ENCODE measurements at regions not wholly inside any gene's neighbourhood (a gene's known extent, or its start where the extent isn't known, plus 50 kb on each side); places are given as distances from the start of the nearest gene placed in this dataset.
"Not testable (repeated sequence)": the region's sequence is repeated elsewhere in the genome, so short reads cannot be mapped to it uniquely, and the experiment has no call there.

GRCh38 chr15:99485992-99486370, 79.8 kb upstream of the MEF2A start:
- WGBS = 37% methylated on average over 9 of the region's 9 CpGs
- H3K4me3 ChIP-seq (ENCODE audit: low read depth, low read length) = no peak overlapping the region
- DNase-seq (ENCODE audit: extremely low spot score) = no peak
- H3K27ac ChIP-seq (ENCODE audit: low read depth) = no peak overlapping the region
- no peaks in the 10 kb centered on the region for H3K36me3 ChIP-seq (ENCODE audit: insufficient read depth)
- no peaks in the 10 kb centered on the region for H3K4me1 ChIP-seq (ENCODE audit: insufficient read depth)

GRCh38 chr15:99486371-99487336, 79.1 kb upstream of the MEF2A start:
- DNase-seq (ENCODE audit: extremely low spot score) = no peak
- peak overlapping the region; percentile 33 for H3K27ac ChIP-seq (ENCODE audit: low read depth)
- no peaks in the 10 kb centered on the region for H3K36me3 ChIP-seq (ENCODE audit: insufficient read depth)
- H3K4me3 ChIP-seq (ENCODE audit: low read depth, low read length) = peak overlapping the region; percentile 35
- no peaks in the 10 kb centered on the region for H3K4me1 ChIP-seq (ENCODE audit: insufficient read depth)
- 9% methylated on average over 31 of the region's 31 CpGs for WGBS

GRCh38 chr15:99487337-99487730, 78.5 kb upstream of the MEF2A start:
- Histone ChIP-seq H3K36me3 (ENCODE audit: insufficient read depth) (no peaks in the 10 kb centered on the region), H3K27ac (ENCODE audit: low read depth) (peak overlapping the region; percentile 33), H3K4me3 (ENCODE audit: low read depth, low read length) (no peak overlapping the region), H3K4me1 (ENCODE audit: insufficient read depth) (no peaks in the 10 kb centered on the region)
- no peak for DNase-seq (ENCODE audit: extremely low spot score)
- WGBS = 90% methylated on average over 5 of the region's 5 CpGs

DNA sequence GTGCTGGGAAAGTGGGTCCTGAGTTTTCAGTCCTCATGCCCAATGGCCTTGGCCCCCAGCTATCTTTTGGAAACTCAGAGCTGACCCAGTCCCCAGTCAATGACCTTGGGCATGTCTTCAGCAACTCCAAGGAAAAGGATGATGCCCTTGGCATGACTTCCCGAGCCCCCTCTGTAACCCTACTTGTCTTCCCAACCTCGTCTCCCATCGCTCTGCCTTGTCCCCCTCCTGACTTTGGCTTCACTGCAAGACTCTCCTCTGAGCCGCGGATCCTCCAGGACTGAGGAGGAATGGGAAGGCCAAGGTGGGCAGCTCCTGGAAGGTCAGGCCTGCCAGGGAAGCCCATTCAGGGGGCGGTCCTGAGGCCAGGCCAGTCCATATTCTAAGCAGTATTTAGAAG, 73.5 kb upstream of the MEF2A start:
- Histone ChIP-seq H3K4me3 (ENCODE audit: low read depth, low read length) (no peak overlapping the region), H3K36me3 (ENCODE audit: insufficient read depth) (no peaks in the 10 kb centered on the region), H3K27ac (ENCODE audit: low read depth) (no peak overlapping the region), H3K4me1 (ENCODE audit: insufficient read depth) (no peaks in the 10 kb centered on the region)
- no peak for DNase-seq (ENCODE audit: extremely low spot score)
- 98% methylated on average over 6 of the region's 6 CpGs for WGBS

GRCh38 chr15:99492716-99493115, 73.1 kb upstream of the MEF2A start:
- Histone ChIP-seq H3K4me3 (ENCODE audit: low read depth, low read length) (no peak overlapping the region), H3K36me3 (ENCODE audit: insufficient read depth) (no peaks in the 10 kb centered on the region), H3K4me1 (ENCODE audit: insufficient read depth) (no peaks in the 10 kb centered on the region), H3K27ac (ENCODE audit: low read depth) (no peak overlapping the region)
- no peak for DNase-seq (ENCODE audit: extremely low spot score)
- 98% methylated on average over 10 of the region's 10 CpGs for WGBS

- 96% methylated on average over 11 of the region's 11 CpGs for WGBS
- no peak overlapping the region for H3K4me3 ChIP-seq (ENCODE audit: low read depth, low read length)
These were observed 72.3 kb upstream of the MEF2A start for GRCh38 chr15:99493461-99493860.

DNA sequence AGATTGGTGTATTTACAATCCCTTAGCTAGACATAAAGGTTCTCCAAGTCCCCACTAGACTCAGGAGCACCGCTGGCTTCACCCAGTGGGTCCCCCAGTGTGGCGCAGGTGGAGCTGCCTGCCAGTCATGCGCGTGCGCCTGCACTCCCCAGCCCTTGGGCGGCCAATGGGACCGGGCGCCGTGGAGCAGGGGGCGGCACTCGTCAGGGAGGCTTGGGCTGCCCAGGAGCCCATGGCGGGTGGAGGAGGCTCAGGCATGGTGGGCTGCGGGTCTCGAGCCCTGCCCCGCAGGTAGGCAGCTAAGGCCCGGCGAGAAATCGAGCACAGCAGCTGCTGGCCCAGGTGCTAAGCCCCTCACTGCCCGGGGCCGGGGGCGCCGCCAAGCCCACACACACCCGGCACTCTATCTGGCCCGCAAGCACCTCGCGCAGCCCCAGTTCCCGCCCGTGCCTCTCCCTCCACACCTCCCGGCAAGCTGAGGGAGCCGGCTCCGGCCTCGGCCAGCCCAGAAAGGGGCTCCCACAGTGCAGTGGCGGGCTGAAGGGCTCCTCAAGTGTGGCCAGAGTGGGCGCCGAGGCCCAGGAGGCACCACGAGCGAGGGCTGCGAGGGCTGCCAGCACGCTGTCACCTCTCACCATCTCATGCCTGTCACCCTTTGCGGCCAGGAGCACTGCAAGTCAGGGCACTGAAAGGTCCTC, 71.1 kb upstream of the MEF2A start:
- 94% methylated on average over 40 of the region's 40 CpGs for WGBS
- H3K4me1 ChIP-seq (ENCODE audit: insufficient read depth); H3K27ac ChIP-seq (ENCODE audit: low read depth); DNase-seq (ENCODE audit: extremely low spot score); H3K36me3 ChIP-seq (ENCODE audit: insufficient read depth); H3K4me3 ChIP-seq (ENCODE audit: low read depth, low read length): not testable (repeated sequence)

More at GRCh38 chr15:99493461-99493860, 72.3 kb upstream of the MEF2A start:
- Histone ChIP-seq H3K4me1 (ENCODE audit: insufficient read depth) (no peaks in the 10 kb centered on the region), H3K36me3 (ENCODE audit: insufficient read depth) (no peaks in the 10 kb centered on the region), H3K27ac (ENCODE audit: low read depth) (no peak overlapping the region)
- no peak for DNase-seq (ENCODE audit: extremely low spot score)

GRCh38 chr15:99495430-99496301, 70.1 kb upstream of the MEF2A start:
- WGBS = 38% methylated on average over 13 of the region's 13 CpGs
- Histone ChIP-seq H3K4me1 (ENCODE audit: insufficient read depth) (no peaks in the 10 kb centered on the region), H3K4me3 (ENCODE audit: low read depth, low read length) (no peak overlapping the region), H3K27ac (ENCODE audit: low read depth) (no peak overlapping the region), H3K36me3 (ENCODE audit: insufficient read depth) (no peaks in the 10 kb centered on the region)
- no peak for DNase-seq (ENCODE audit: extremely low spot score)

- Histone ChIP-seq H3K4me3 (ENCODE audit: low read depth, low read length) (no peak overlapping the region), H3K36me3 (ENCODE audit: insufficient read depth) (no peaks in the 10 kb centered on the region), H3K4me1 (ENCODE audit: insufficient read depth) (no peaks in the 10 kb centered on the region), H3K27ac (ENCODE audit: low read depth) (no peak overlapping the region)
- DNase-seq (ENCODE audit: extremely low spot score) = no peak
- 36% methylated on average over 9 of the region's 9 CpGs for WGBS
These were observed 69.5 kb upstream of the MEF2A start for GRCh38 chr15:99496302-99496629.

DNA sequence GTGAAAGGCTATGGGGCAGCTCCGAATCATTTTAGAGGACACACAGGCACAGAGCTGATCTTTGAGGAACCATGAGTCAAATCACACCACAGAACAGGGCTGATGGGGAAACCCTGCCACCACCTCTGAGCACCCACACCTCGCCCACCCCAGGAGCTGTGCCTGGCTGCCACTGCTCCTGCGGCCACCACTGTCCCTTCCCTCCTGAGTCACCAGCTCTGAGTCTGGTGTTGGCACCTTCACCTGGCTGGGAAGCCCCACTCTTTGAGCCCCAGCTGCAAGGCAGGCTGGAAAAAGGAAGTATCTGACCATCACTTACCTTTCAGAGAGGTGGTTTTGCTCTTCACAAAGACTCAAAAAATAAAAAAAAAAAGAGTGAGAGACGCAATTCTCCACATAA, 63.6 kb upstream of the MEF2A start:
- H3K27ac ChIP-seq (ENCODE audit: low read depth) = no peak overlapping the region
- DNase-seq (ENCODE audit: extremely low spot score) = no peak
- no peaks in the 10 kb centered on the region for H3K4me1 ChIP-seq (ENCODE audit: insufficient read depth)
- H3K36me3 ChIP-seq (ENCODE audit: insufficient read depth) = no peaks in the 10 kb centered on the region
- WGBS = 94% methylated on average over 4 of the region's 4 CpGs
- H3K4me3 ChIP-seq (ENCODE audit: low read depth, low read length) = no peak overlapping the region

GRCh38 chr15:99502661-99503060, 63.1 kb upstream of the MEF2A start:
- Histone ChIP-seq H3K4me1 (ENCODE audit: insufficient read depth) (no peaks in the 10 kb centered on the region), H3K27ac (ENCODE audit: low read depth) (no peak overlapping the region), H3K36me3 (ENCODE audit: insufficient read depth) (no peaks in the 10 kb centered on the region), H3K4me3 (ENCODE audit: low read depth, low read length) (no peak overlapping the region)
- DNase-seq (ENCODE audit: extremely low spot score) = no peak
- WGBS = 96% methylated on average over 5 of the region's 5 CpGs

GRCh38 chr15:99503411-99503810, 62.4 kb upstream of the MEF2A start:
- Histone ChIP-seq H3K27ac (ENCODE audit: low read depth) (no peak overlapping the region), H3K4me3 (ENCODE audit: low read depth, low read length) (no peak overlapping the region), H3K4me1 (ENCODE audit: insufficient read depth) (no peaks in the 10 kb centered on the region), H3K36me3 (ENCODE audit: insufficient read depth) (no peaks in the 10 kb centered on the region)
- DNase-seq (ENCODE audit: extremely low spot score) = no peak
- 89% methylated on average over 11 of the region's 11 CpGs for WGBS

DNA sequence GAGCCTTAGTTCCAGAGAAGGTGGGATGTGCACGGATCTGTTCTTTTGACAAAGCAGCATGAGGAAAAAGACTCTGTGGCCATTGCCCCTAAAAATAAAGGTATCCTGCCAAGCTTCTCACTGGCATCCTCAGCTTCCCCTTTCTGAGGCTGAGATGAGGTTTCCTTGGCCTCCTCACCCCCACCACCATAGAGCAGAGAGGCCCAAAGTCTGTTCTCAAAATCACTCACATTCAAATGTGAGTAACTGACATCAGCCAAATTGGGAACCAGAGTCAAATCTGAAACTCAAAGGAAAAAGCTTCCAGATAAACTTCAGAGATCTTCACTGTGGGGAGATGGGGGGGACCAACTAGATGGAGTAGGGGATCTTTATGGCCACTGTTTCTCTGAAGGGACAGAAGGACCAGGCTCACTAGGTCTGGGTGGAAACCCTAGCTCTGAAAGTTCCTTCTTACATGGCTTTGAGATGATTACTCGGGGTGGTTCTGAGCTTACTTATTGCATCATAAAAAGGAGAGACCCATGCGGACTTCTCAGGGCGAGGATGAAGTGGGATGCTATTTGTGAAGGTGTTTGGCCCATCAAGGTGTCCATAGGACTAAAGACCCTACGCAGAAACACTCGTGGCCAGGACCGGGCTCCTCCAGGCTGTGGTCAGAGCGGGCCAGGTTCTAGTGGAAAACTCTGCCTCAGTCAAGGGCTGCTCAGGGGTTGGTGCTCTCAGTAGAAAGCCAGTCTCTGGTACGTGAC, 61.5 kb upstream of the MEF2A start:
- Histone ChIP-seq H3K4me1 (ENCODE audit: insufficient read depth) (no peaks in the 10 kb centered on the region), H3K4me3 (ENCODE audit: low read depth, low read length) (no peak overlapping the region), H3K27ac (ENCODE audit: low read depth) (no peak overlapping the region), H3K36me3 (ENCODE audit: insufficient read depth) (no peaks in the 10 kb centered on the region)
- WGBS = 91% methylated on average over 9 of the region's 9 CpGs
- DNase-seq (ENCODE audit: extremely low spot score) = no peak

All from urinary bladder (tissue), 3 donors.